B cell (primary cell): ENCODE measurements at regions not wholly inside any gene's neighbourhood (a gene's known extent, or its start where the extent isn't known, plus 50 kb on each side); places are given as distances from the start of the nearest gene placed in this dataset.
A peak's percentile ranks its signal among the peaks of the same experiment; 100 is the strongest.

Source experiments
- ATAC-seq: fragments of 200-7000 bp; cut with Tn5 transposase; one replicate; pipeline ENCODE4 v1.10.0; 2021; ENCODE audit warnings: low read depth, mild to moderate bottlenecking, moderate number of reproducible peaks, moderate library complexity
- CTCF ChIA-PET: fragments of 350-600 bp; sonication (Branson Sonifier 250); formaldehyde crosslinking; loops from one replicate; lab custom pipeline; 2021; ENCODE audit warnings: antibody characterized with exemption, inconsistent platforms; lab: Charles Lee
- POLR2A ChIA-PET: fragments of 350-600 bp; sonication (Branson Sonifier 250); formaldehyde crosslinking; loops from one replicate; lab custom pipeline; 2021; ENCODE audit warnings: antibody characterized with exemption; lab: Charles Lee
- DNase-seq: peaks from one replicate; pipeline ENCODE4 v3.0.0; 2013
- H2AFZ ChIP-seq: 2 replicates; pipeline ENCODE4 v1.6.1; 2012; ENCODE audit warnings: mild to moderate bottlenecking, low read depth, low read length; ENCODE audit not compliant: insufficient read depth, poor library complexity, severe bottlenecking
- H3K27ac ChIP-seq, 2 donors: 1 replicate in 1 of 2; 2 replicates in 1 of 2; pipeline ENCODE4 v1.5.1; 2012 to 2013; ENCODE audit warnings: low read length in 2 of 2, mild to moderate bottlenecking in 2 of 2, moderate library complexity in 1 of 2
- H3K27me3 ChIP-seq, 4 experiments: fragments of 200-600 bp in 1 of 4; sonication (generic) in 1 of 4; replicated peaks in 1 of 4; 1 replicate in 2 of 4; 2 replicates in 2 of 4; pipeline versions ENCODE4 v1.6.1 to v1.7.0; 2013 to 2016; ENCODE audit warnings: low read length in 3 of 4, mild to moderate bottlenecking in 2 of 4, mixed read lengths in 1 of 4, moderate library complexity in 1 of 4; ENCODE audit not compliant: insufficient read depth in 4 of 4, control insufficient read depth in 3 of 4; ENCODE audit errors: control extremely low read depth in 1 of 4
- H3K36me3 ChIP-seq, 2 experiments: replicated peaks in 1 of 2; 1 replicate in 1 of 2; 2 replicates in 1 of 2; pipeline versions ENCODE4 v1.6.1 to v1.7.1; 2013; ENCODE audit warnings: low read length in 1 of 2; ENCODE audit not compliant: insufficient read depth in 2 of 2, control insufficient read depth in 1 of 2; ENCODE audit errors: control extremely low read depth in 1 of 2, extremely low read depth in 1 of 2
- H3K4me1 ChIP-seq, 2 donors: fragments of 200-600 bp in 1 of 2; sonication (generic) in 1 of 2; 1 replicate in 1 of 2; 2 replicates in 1 of 2; pipeline versions ENCODE4 v1.5.1 to v1.6.1; 2013 to 2017; ENCODE audit warnings: low read length in 2 of 2; ENCODE audit not compliant: control insufficient read depth in 2 of 2, insufficient read depth in 2 of 2
- H3K4me2 ChIP-seq: replicated peaks from 2 replicates; pipeline ENCODE3; 2012; ENCODE audit warnings: mild to moderate bottlenecking, low read depth, low read length; ENCODE audit not compliant: poor library complexity, severe bottlenecking
- H3K4me3 ChIP-seq, 5 experiments: fragments of 200-600 bp in 1 of 5; sonication (generic) in 1 of 5; 1 replicate in 3 of 5; 2 replicates in 2 of 5; pipeline versions ENCODE4 v1.5.1 to v1.7.0; 2011 to 2016; ENCODE audit warnings: low read length in 4 of 5, mild to moderate bottlenecking in 4 of 5, low read depth in 2 of 5, control low read depth in 1 of 5, moderate library complexity in 1 of 5; ENCODE audit not compliant: insufficient read depth in 1 of 5; ENCODE audit errors: control extremely low read depth in 1 of 5, extremely low read depth in 1 of 5
- H3K79me2 ChIP-seq: fragments of 200-600 bp; sonication (generic); one replicate; pipeline ENCODE4 v1.6.0; 2016; ENCODE audit warnings: low read length; ENCODE audit not compliant: control insufficient read depth, insufficient read depth
- H3K9ac ChIP-seq: fragments of 200-600 bp; sonication (generic); 2 replicates; pipeline ENCODE4 v1.6.1; 2017; ENCODE audit warnings: mild to moderate bottlenecking, low read length, moderate library complexity
- H3K9me3 ChIP-seq, 3 donors: one replicate each; pipeline versions ENCODE4 v1.6.1 to v1.7.1; 2013; ENCODE audit warnings: low read length in 2 of 3; ENCODE audit not compliant: control insufficient read depth in 2 of 3, insufficient read depth in 1 of 3; ENCODE audit errors: control extremely low read depth in 1 of 3
- H4K20me1 ChIP-seq: 2 replicates; pipeline ENCODE4 v1.6.0; 2012; ENCODE audit warnings: mild to moderate bottlenecking, low read length; ENCODE audit not compliant: insufficient read depth, control insufficient read depth, poor library complexity, severe bottlenecking
- H3K27ac Mint-ChIP-seq: one replicate; pipeline ENCODE4 v1.8.0; 2021; ENCODE audit warnings: mixed read lengths
- H3K27me3 Mint-ChIP-seq: one replicate; pipeline ENCODE4 v1.8.0; 2021; ENCODE audit warnings: mixed read lengths
- H3K4me1 Mint-ChIP-seq: one replicate; pipeline ENCODE4 v1.8.0; 2021; ENCODE audit warnings: mixed read lengths
- H3K4me3 Mint-ChIP-seq: one replicate; pipeline ENCODE4 v1.8.0; 2021; ENCODE audit warnings: mixed read lengths
- H3K9me3 Mint-ChIP-seq: one replicate; pipeline ENCODE4 v1.8.0; 2022; ENCODE audit warnings: mixed read lengths; ENCODE audit not compliant: insufficient read depth
- CTCF ChIP-seq: fragments of 200-600 bp; IDR thresholded peaks from one replicate; pipeline ENCODE4 v1.8.0; 2022; ENCODE audit warnings: antibody characterized with exemption, mild to moderate bottlenecking
- EZH2 ChIP-seq: IDR thresholded peaks from 2 replicates; pipeline ENCODE4 v1.6.1; 2012; ENCODE audit warnings: borderline replicate concordance, low read depth, mild to moderate bottlenecking, moderate library complexity, low read length; ENCODE audit not compliant: insufficient read depth, poor library complexity, severe bottlenecking
- WGBS: methylation state at CpG from one replicate; pipeline ENCODE4 v1.1.5; 2013; ENCODE audit warnings: missing lambda C conversion rate; ENCODE audit not compliant: insufficient coverage; 5-methylcytosine and 5-hydroxymethylcytosine counted together
- intact Hi-C: fragments of 100-400 bp; cut with micrococcal nuclease; formaldehyde crosslinking; loops from one replicate; pipeline ENCODE4 v1.10.0; 2022

GRCh38 chr13:107205318-107206104, 637.6 kb upstream of the ARGLU1 start:
- ATAC-seq (peak; percentile 41), DNase-seq (peak; percentile 51)
- H3K27me3 ChIP-seq: no peaks in the 10 kb centered on the region
- no peaks in the 10 kb centered on the region for H3K36me3 ChIP-seq
- H4K20me1 ChIP-seq: no peaks in the 10 kb centered on the region
- WGBS: 43% methylated on average over 12 of the region's 16 CpGs
- intact Hi-C loops: no loop called here
- no peak overlapping the region for H3K4me3 ChIP-seq
- H2AFZ ChIP-seq: no peak overlapping the region
- no peaks in the 10 kb centered on the region for H3K9me3 ChIP-seq
- no peak overlapping the region for H3K9ac ChIP-seq
- no peak overlapping the region for H3K27ac ChIP-seq
- ChIA-PET POLR2A (no interaction called here), CTCF (interaction anchor here (1.5 to 2.0 kb wide), 3 partner anchors 9 to 950 kb away, joined by 5 to 10 read pairs (median 6); no protein-coding TSS in a partner anchor)
- Mint-ChIP-seq H3K4me1 (no peaks in the 10 kb centered on the region), H3K27me3 (no peaks in the 10 kb centered on the region), H3K9me3 (no peaks in the 10 kb centered on the region), H3K27ac (no peak overlapping the region), H3K4me3 (no peak overlapping the region)
- no peaks in the 10 kb centered on the region for H3K79me2 ChIP-seq
- TF ChIP-seq EZH2 (no peak), CTCF (peak; percentile 98)
- no peaks in the 10 kb centered on the region for H3K4me1 ChIP-seq
- H3K4me2 ChIP-seq: no peak overlapping the region

GRCh38 chr13:107203146-107203847, 635.4 kb upstream of the ARGLU1 start:
- Mint-ChIP-seq H3K4me3 (no peak overlapping the region), H3K9me3 (no peaks in the 10 kb centered on the region), H3K27ac (no peak overlapping the region), H3K27me3 (no peaks in the 10 kb centered on the region), H3K4me1 (no peaks in the 10 kb centered on the region)
- H3K9ac ChIP-seq: no peak overlapping the region
- WGBS: 59% methylated on average over 10 of the region's 11 CpGs
- no peaks in the 10 kb centered on the region for H3K4me1 ChIP-seq
- no peaks in the 10 kb centered on the region for H3K36me3 ChIP-seq
- no peaks in the 10 kb centered on the region for H3K79me2 ChIP-seq
- TF ChIP-seq CTCF: no peak
- no peak for TF ChIP-seq EZH2
- ChIA-PET POLR2A (no interaction called here), CTCF (interaction anchor here (1.2 to 3.5 kb wide), 2 partner anchors 9 to 57 kb away, joined by 3 to 17 read pairs; no protein-coding TSS in a partner anchor)
- H3K27ac ChIP-seq: no peak overlapping the region
- no peak for DNase-seq
- no peak overlapping the region for H2AFZ ChIP-seq
- H3K9me3 ChIP-seq: no peaks in the 10 kb centered on the region
- no peaks in the 10 kb centered on the region for H4K20me1 ChIP-seq
- intact Hi-C loops: no loop called here
- no peak overlapping the region for H3K4me3 ChIP-seq
- ATAC-seq: no peak
- no peak overlapping the region for H3K4me2 ChIP-seq
- no peaks in the 10 kb centered on the region for H3K27me3 ChIP-seq
